ENCODE measurements at regions not wholly inside any gene's neighbourhood (a gene's known extent, or its start where the extent isn't known, plus 50 kb on each side); places are given as distances from the start of the nearest gene placed in this dataset.

DNA sequence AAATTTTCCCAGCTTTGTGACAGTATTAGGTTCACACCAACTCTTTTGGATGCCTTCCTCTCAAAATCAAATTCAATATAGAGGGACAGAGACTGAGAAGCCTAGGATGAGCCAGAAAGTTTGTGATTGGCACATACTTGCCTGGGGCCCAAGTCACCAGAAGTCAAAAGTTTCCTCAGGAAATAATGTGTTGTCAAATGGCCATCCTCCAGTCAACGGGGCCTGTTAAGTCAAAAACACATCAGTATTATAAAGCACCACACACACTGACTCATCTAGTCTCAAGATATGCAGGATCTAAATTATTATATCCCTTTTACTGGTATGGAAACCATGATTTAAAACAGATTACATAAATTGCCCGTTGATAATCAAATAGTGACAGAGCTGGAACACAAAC is 158.1 kb downstream of the AHR start:
- H3K36me3 ChIP-seq: no peaks in the 10 kb centered on the region
- no peak for DNase-seq
- no peak overlapping the region for H3K4me3 ChIP-seq (ENCODE audit: low read depth, low read length)
- TF ChIP-seq CTCF (IDR thresholded peaks at IDR 0.05; ENCODE audit: low read depth, low read length): no peak
- H3K27me3 ChIP-seq: no peaks in the 10 kb centered on the region
- no peaks in the 10 kb centered on the region for H3K4me1 ChIP-seq
- H3K9me3 ChIP-seq: no peaks in the 10 kb centered on the region

DNA sequence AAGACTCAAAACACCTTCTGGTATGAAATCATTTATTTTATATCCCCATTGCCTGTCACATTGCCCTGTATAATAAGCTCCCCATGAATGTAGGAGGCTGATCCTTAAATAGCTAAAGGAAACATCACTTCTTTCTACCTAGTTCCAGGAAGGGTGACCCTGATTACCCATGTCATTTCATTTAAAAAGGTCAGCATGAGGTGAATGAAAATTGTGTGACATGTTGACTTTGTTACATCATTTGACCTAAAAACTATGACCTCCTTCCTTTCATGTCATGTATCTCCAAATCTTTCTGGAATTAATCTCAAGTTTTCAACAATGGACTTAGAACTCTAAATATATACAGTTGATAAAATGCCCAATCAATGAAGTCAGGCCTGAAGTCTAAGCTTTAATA is 161.5 kb downstream of the AHR start:
- no peaks in the 10 kb centered on the region for H3K4me1 ChIP-seq
- DNase-seq: no peak
- H3K27me3 ChIP-seq: no peaks in the 10 kb centered on the region
- H3K4me3 ChIP-seq (ENCODE audit: low read depth, low read length): no peak overlapping the region
- no peaks in the 10 kb centered on the region for H3K9me3 ChIP-seq
- no peak for TF ChIP-seq CTCF (IDR thresholded peaks at IDR 0.05; ENCODE audit: low read depth, low read length)
- no peaks in the 10 kb centered on the region for H3K36me3 ChIP-seq

DNA sequence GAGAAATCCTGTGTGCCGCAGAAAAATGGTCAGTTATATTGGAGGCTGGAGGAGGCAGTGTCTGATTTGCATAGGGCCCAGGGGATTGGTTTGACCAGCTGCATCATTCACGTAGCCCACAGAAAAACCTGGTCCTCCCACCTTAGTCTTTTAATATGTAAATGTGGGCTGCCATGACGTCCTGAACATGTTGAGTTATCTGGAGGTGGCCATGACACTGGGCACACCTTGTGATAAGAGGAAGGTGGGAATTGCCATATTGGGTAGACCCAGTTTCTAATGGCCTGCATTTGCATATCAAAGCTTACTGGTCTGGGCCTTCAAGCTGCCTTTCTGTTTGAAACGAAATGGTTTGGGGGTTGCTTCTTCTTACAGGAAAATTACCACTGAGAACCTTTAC is 162.2 kb downstream of the AHR start:
- H3K4me1 ChIP-seq: no peaks in the 10 kb centered on the region
- no peak for TF ChIP-seq CTCF (IDR thresholded peaks at IDR 0.05; ENCODE audit: low read depth, low read length)
- no peaks in the 10 kb centered on the region for H3K27me3 ChIP-seq
- H3K36me3 ChIP-seq: no peaks in the 10 kb centered on the region
- DNase-seq: no peak
- H3K9me3 ChIP-seq: no peaks in the 10 kb centered on the region
- H3K4me3 ChIP-seq (ENCODE audit: low read depth, low read length): no peak overlapping the region

GRCh38 chr7:17462131-17462631 is 163.7 kb downstream of the AHR start:
- H3K9me3 ChIP-seq: no peaks in the 10 kb centered on the region
- TF ChIP-seq CTCF (IDR thresholded peaks at IDR 0.05; ENCODE audit: low read depth, low read length): no peak
- DNase-seq: no peak
- no peaks in the 10 kb centered on the region for H3K36me3 ChIP-seq
- no peaks in the 10 kb centered on the region for H3K4me1 ChIP-seq
- H3K27me3 ChIP-seq: no peaks in the 10 kb centered on the region; the same call in 1 of the 2 replicates
- H3K4me3 ChIP-seq (ENCODE audit: low read depth, low read length): no peak overlapping the region

DNA sequence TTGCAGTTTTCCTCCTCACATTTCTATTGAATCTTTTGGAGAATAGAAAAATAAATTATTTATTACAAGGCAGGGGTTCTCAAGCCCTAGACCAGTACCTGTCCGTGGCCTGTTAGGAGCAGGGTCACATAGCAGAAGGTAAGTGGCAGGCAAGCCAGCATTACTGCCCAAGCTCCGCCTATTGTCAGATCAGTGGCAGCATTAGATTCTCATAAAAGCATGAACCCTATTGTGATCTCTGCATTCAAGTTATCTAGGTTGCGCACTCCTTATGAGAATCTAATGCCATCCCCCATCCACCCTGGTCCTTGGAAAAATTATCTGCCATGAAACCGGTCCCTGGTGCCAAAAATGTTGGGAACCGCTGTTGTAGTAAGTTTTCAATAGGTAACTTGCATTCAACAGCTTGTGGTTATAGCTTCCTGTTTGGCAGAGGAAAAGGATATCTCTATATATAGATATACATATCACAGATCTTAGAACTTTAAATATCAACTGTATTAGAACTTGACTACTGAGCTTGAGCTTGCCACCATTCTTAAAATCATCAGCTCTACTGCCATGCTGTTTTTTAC is 165.1 kb downstream of the AHR start:
- H3K4me3 ChIP-seq (ENCODE audit: low read depth, low read length): no peak overlapping the region
- DNase-seq: no peak
- H3K27me3 ChIP-seq: no peaks in the 10 kb centered on the region; the same call in 1 of the 2 replicates
- H3K36me3 ChIP-seq: no peaks in the 10 kb centered on the region
- no peaks in the 10 kb centered on the region for H3K9me3 ChIP-seq
- no peak for TF ChIP-seq CTCF (IDR thresholded peaks at IDR 0.05; ENCODE audit: low read depth, low read length)
- no peaks in the 10 kb centered on the region for H3K4me1 ChIP-seq

GRCh38 chr7:17466216-17466615 is 167.8 kb downstream of the AHR start:
- no peak for TF ChIP-seq CTCF (IDR thresholded peaks at IDR 0.05; ENCODE audit: low read depth, low read length)
- no peaks in the 10 kb centered on the region for H3K9me3 ChIP-seq
- H3K4me1 ChIP-seq: no peaks in the 10 kb centered on the region
- no peak overlapping the region for H3K4me3 ChIP-seq (ENCODE audit: low read depth, low read length)
- no peak for DNase-seq
- no peaks in the 10 kb centered on the region; the same call in 1 of the 2 replicates for H3K27me3 ChIP-seq
- H3K36me3 ChIP-seq: no peaks in the 10 kb centered on the region
